Esophagus muscularis mucosa (tissue), 4 donors: ENCODE measurements at regions not wholly inside any gene's neighbourhood (a gene's known extent, or its start where the extent isn't known, plus 50 kb on each side); places are given as distances from the start of the nearest gene placed in this dataset.

Experiments
- EP300 ChIP-seq: sonication (generic); formaldehyde crosslinking; IDR thresholded peaks from one replicate; pipeline ENCODE4 v1.6.1; 2017; ENCODE audit warnings: antibody characterized with exemption
- POLR2A ChIP-seq: fragments of 450-650 bp; IDR thresholded peaks from one replicate; pipeline ENCODE4 v1.6.1; 2017; ENCODE audit warnings: antibody characterized with exemption, moderate library complexity, mild to moderate bottlenecking, low read depth
- POLR2AphosphoS5 ChIP-seq, 2 donors: sonication (generic); formaldehyde crosslinking; IDR thresholded peaks; one replicate each; pipeline ENCODE4 v1.6.1; 2017; ENCODE audit warnings: antibody characterized with exemption in 2 of 2
- TF ChIP-seq, protein P1 (sequence below), 3 experiments: fragments of 200-600 bp in 2 of 3; fragments of 450-650 bp in 1 of 3; sonication (generic) in 2 of 3; IDR thresholded peaks; one replicate each; pipeline ENCODE4 v1.5.1; 2017 to 2019; ENCODE audit warnings: antibody characterized with exemption in 3 of 3, mild to moderate bottlenecking in 2 of 3, moderate library complexity in 1 of 3

DNA sequence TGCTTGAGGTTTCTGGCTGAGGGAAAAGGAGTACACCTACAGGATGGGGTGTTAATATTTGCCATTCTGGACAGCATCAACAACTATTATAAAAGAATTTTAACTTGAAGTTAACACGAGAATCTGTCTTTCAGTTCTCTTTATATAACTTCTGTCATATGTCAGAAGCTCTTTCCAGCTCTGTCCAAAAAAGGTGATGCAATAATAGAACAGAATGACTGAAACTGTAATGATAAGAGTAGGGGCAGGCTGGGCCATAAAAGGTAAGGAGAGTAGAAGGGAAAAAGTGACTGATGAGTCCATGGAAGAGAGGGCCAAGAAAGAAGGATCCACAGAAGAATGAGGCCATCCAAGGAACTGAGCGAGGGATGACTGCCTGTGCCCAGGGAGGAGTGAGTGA is 966.7 kb upstream of the FBXO33 start:
- TF ChIP-seq POLR2A (no peak), POLR2AphosphoS5 (IDR thresholded peaks at IDR 0.05) (no peak), EP300 (no peak)
- TF ChIP-seq, protein P1, sequence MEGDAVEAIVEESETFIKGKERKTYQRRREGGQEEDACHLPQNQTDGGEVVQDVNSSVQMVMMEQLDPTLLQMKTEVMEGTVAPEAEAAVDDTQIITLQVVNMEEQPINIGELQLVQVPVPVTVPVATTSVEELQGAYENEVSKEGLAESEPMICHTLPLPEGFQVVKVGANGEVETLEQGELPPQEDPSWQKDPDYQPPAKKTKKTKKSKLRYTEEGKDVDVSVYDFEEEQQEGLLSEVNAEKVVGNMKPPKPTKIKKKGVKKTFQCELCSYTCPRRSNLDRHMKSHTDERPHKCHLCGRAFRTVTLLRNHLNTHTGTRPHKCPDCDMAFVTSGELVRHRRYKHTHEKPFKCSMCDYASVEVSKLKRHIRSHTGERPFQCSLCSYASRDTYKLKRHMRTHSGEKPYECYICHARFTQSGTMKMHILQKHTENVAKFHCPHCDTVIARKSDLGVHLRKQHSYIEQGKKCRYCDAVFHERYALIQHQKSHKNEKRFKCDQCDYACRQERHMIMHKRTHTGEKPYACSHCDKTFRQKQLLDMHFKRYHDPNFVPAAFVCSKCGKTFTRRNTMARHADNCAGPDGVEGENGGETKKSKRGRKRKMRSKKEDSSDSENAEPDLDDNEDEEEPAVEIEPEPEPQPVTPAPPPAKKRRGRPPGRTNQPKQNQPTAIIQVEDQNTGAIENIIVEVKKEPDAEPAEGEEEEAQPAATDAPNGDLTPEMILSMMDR (IDR thresholded peaks at IDR 0.05): no peak
